GM12891 (cell line): ENCODE measurements at regions not wholly inside any gene's neighbourhood (a gene's known extent, or its start where the extent isn't known, plus 50 kb on each side); places are given as distances from the start of the nearest gene placed in this dataset.

Experiments
- POLR2A ChIP-seq: IDR thresholded peaks from 2 replicates; pipeline ENCODE4 v1.6.1; 2011; ENCODE audit warnings: low read depth, low read length, control low read depth
- POLR2AphosphoS5 ChIP-seq: IDR thresholded peaks from 2 replicates; pipeline ENCODE4 v1.6.1; 2011; ENCODE audit warnings: low read depth, low read length, control low read depth
- POU2F2 ChIP-seq: IDR thresholded peaks from 2 replicates; pipeline ENCODE4 v1.6.1; 2011; ENCODE audit warnings: low read depth, mild to moderate bottlenecking, control low read depth, low read length, moderate library complexity

DNA sequence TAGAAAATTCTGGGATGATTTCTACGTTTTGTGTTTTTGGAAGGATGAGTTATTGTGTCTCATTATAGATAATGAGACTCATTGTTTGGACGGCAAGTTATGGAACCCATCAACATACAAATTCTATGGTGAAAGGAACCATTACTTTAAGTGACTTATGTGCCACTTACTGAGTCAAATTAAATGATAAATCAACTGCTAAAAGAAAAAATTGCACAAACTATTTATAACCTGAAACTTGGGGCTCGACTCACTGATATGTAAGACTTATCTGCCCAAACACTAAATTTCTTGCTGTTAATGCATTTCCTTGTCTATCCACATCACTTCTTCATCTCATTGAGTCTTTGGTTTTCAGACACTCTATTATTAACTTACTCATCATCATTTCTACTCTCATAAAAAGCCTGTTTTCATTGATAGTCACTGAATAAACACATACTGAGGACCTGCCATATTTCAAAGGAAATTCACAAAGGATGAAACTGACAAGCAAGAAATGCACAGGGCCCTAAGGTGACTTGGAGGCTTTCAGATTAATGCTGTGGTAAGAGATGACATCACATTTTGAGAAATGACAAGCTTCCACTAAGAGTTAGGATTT is 872.7 kb upstream of the ADAMTS5 start:
- TF ChIP-seq POLR2AphosphoS5 = no peak
- TF ChIP-seq POU2F2 = no peak
- no peak for TF ChIP-seq POLR2A
